D721Med (cell line): ENCODE measurements at regions not wholly inside any gene's neighbourhood (a gene's known extent, or its start where the extent isn't known, plus 50 kb on each side); places are given as distances from the start of the nearest gene placed in this dataset.

ENCODE experiments used
- DNase-seq: peaks from one replicate; pipeline ENCODE4 v3.0.0; 2011; ENCODE audit warnings: low spot score; ENCODE audit not compliant: insufficient read length
- FAIRE-seq: peaks from 2 replicates; lab custom pipeline; 2011; peaks lifted over from hg19 to GRCh38; lab: Jason Lieb, UNC
- CTCF ChIP-seq: IDR thresholded peaks from 2 replicates; pipeline ENCODE4 v1.5.1; 2012; ENCODE audit warnings: mild to moderate bottlenecking, control low read depth; ENCODE audit not compliant: insufficient read depth; ENCODE audit errors: missing control alignments

GRCh38 chr1:238143038-238143437 lies 252.3 kb upstream of the ZP4 start:
- DNase-seq, result no peak
- no peak for TF ChIP-seq CTCF
- FAIRE-seq, result peak; percentile 74

- TF ChIP-seq CTCF, result no peak
- FAIRE-seq (no peak), DNase-seq (no peak)
Measured at GRCh38 chr1:238141353-238141752, 250.6 kb upstream of the ZP4 start.

GRCh38 chr1:238139713-238140112 lies 249.0 kb upstream of the ZP4 start:
- no peak for TF ChIP-seq CTCF
- DNase-seq (no peak), FAIRE-seq (no peak)

GRCh38 chr1:238138059-238138626 lies 247.4 kb upstream of the ZP4 start:
- no peak for DNase-seq

DNA sequence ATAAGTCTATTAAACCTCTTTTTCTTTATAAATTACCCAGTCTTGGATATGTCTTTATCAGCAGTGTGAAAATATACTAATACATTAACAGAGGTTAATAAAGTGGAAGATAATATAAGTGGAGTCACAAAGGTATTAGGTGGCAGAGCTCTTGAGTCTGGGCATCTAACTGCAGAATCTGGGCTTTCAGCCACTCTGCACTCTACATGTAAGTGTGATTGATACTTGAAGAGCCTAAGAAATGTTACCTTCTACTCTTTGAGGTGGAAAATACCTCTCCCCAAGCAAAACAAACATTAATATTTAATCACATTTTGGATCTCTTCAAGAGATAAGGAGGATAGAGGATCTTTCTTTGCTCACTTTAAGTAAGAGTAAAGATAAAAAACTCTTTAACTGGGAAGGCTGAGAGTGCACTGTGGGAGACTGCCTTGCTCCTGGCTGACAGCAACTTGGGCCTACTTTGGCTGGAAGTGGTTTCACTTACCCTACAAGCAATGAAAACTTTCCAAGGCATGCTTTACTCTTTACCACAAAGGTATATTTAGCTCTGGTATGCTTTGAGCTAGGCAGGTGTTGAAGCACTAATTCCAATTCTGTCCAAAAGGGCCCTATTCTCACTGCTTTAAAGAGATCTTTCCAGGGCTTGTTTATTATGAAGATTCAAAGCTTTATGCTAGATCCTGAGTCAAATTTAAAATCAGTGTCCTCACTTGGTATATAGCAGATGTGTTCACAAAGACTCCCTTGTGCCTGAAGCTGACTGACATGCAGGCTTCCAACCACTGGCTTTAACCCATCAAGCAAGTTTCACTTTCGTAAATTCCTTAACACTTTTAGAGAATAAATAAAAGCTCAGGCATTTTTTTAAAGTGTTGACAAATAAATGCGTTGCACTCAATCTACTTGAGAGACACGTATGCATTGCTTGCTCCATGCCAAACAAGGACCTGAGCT lies 245.3 kb upstream of the ZP4 start:
- no peak for FAIRE-seq
- no peak for DNase-seq
- TF ChIP-seq CTCF, result no peak

More at GRCh38 chr1:238138059-238138626, 247.4 kb upstream of the ZP4 start:
- TF ChIP-seq CTCF, result no peak
- no peak for FAIRE-seq

GRCh38 chr1:238129677-238130076 lies 239.0 kb upstream of the ZP4 start:
- TF ChIP-seq CTCF, result no peak
- DNase-seq (no peak), FAIRE-seq (no peak)

GRCh38 chr1:238123201-238123600 lies 232.5 kb upstream of the ZP4 start:
- no peak for DNase-seq
- TF ChIP-seq CTCF, result no peak
- no peak for FAIRE-seq
